ENCODE measurements at regions not wholly inside any gene's neighbourhood (a gene's known extent, or its start where the extent isn't known, plus 50 kb on each side); places are given as distances from the start of the nearest gene placed in this dataset.

DNA sequence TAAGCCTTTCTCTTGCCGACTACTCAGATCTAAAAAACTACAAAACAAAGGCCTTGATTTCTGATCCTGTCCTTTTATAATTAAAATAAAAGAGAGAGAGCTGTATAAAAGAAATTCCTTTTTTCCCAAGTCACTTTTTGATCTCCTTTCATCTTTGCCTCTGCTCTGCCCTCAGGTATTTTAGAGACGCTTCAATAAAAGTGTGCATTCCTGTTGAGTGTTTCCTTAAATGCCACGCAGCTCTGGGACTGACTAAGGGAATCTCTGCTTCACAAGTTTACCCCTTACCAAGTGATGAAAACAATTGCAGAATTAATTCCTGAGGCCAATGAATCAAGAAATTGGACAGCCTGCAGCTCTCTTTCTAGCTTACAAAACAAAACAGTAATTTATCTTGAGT is 1109.8 kb downstream of the TMTC2 start:
- TF ChIP-seq, protein P1, sequence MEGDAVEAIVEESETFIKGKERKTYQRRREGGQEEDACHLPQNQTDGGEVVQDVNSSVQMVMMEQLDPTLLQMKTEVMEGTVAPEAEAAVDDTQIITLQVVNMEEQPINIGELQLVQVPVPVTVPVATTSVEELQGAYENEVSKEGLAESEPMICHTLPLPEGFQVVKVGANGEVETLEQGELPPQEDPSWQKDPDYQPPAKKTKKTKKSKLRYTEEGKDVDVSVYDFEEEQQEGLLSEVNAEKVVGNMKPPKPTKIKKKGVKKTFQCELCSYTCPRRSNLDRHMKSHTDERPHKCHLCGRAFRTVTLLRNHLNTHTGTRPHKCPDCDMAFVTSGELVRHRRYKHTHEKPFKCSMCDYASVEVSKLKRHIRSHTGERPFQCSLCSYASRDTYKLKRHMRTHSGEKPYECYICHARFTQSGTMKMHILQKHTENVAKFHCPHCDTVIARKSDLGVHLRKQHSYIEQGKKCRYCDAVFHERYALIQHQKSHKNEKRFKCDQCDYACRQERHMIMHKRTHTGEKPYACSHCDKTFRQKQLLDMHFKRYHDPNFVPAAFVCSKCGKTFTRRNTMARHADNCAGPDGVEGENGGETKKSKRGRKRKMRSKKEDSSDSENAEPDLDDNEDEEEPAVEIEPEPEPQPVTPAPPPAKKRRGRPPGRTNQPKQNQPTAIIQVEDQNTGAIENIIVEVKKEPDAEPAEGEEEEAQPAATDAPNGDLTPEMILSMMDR (IDR thresholded peaks at IDR 0.05; ENCODE audit: insufficient read depth, low read depth, low read length): no peak
- TF ChIP-seq EZH2 (IDR thresholded peaks at IDR 0.05; ENCODE audit: insufficient read depth, low read length): no peak

Data from astrocyte (in vitro differentiated cells and primary cell).